NT2/D1 (cell line): ENCODE measurements at regions not wholly inside any gene's neighbourhood (a gene's known extent, or its start where the extent isn't known, plus 50 kb on each side); places are given as distances from the start of the nearest gene placed in this dataset.

Experiments
- DNase-seq: peaks from one replicate; pipeline ENCODE4 v3.0.0-alpha.2; 2011; ENCODE audit warnings: low read depth, low spot score
- H3K27me3 ChIP-seq: 2 replicates; pipeline ENCODE4 v1.6.0; 2011; ENCODE audit warnings: mild to moderate bottlenecking; ENCODE audit not compliant: insufficient read length, insufficient read depth
- H3K36me3 ChIP-seq: 2 replicates; pipeline ENCODE4 v1.6.1; 2011; ENCODE audit warnings: mild to moderate bottlenecking, low read length, mixed read lengths; ENCODE audit not compliant: insufficient read depth, insufficient read length
- H3K4me1 ChIP-seq: 2 replicates; pipeline ENCODE4 v1.5.1; 2011; ENCODE audit not compliant: insufficient read depth, insufficient read length
- H3K4me3 ChIP-seq: 2 replicates; pipeline ENCODE4 v1.5.1; 2011; ENCODE audit warnings: low read depth; ENCODE audit not compliant: insufficient read length
- H3K9ac ChIP-seq: 2 replicates; pipeline ENCODE4 v1.6.0; 2011; ENCODE audit warnings: low read depth; ENCODE audit not compliant: insufficient read length
- H3K9me3 ChIP-seq: 2 replicates; pipeline ENCODE4 v1.5.1; 2011; ENCODE audit warnings: mild to moderate bottlenecking, low read length; ENCODE audit not compliant: insufficient read depth
- SUZ12 ChIP-seq: IDR thresholded peaks from 2 replicates; pipeline ENCODE4 v1.6.1; 2011; ENCODE audit not compliant: insufficient read length, insufficient read depth; ENCODE audit errors: extremely low read depth
- YY1 ChIP-seq: IDR thresholded peaks from 2 replicates; pipeline ENCODE4 v1.6.1; 2011; ENCODE audit not compliant: insufficient read length, insufficient read depth
- ZNF274 ChIP-seq: IDR thresholded peaks from 2 replicates; pipeline ENCODE4 v1.6.1; 2011; ENCODE audit warnings: mild to moderate bottlenecking, low read depth, low read length

GRCh38 chr6:40928763-40929162, 110.3 kb downstream of the UNC5CL start:
- Histone ChIP-seq H3K9ac (no peak overlapping the region), H3K9me3 (no peaks in the 10 kb centered on the region), H3K36me3 (no peaks in the 10 kb centered on the region), H3K4me3 (no peak overlapping the region), H3K4me1 (no peaks in the 10 kb centered on the region), H3K27me3 (no peaks in the 10 kb centered on the region)
- no peak for TF ChIP-seq SUZ12
- no peak for TF ChIP-seq YY1
- TF ChIP-seq ZNF274, result no peak
- DNase-seq, result no peak

DNA sequence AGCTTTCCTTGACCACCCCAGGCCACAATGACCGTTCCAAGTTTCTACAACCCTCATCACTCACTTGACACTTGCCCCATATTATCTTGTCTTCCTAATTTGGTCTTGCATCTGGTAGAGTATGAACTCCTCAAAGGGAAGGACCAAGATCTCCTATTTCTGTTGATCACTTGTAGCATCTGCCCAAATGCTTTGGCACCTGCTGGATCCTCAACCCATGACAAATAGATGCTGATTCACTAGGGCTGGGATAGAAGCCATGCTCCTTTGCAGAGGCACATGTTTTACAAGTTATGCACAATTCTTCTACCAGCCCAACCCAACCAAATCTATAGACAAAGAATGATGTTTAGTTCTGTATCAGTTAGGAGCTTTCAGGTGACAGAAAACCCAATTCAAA, 110.7 kb downstream of the UNC5CL start:
- no peaks in the 10 kb centered on the region for H3K27me3 ChIP-seq
- H3K4me3 ChIP-seq, result no peak overlapping the region
- no peak for TF ChIP-seq YY1
- no peak for TF ChIP-seq SUZ12
- TF ChIP-seq ZNF274, result no peak
- no peaks in the 10 kb centered on the region for H3K9me3 ChIP-seq
- DNase-seq, result no peak
- H3K9ac ChIP-seq, result no peak overlapping the region
- H3K4me1 ChIP-seq, result no peaks in the 10 kb centered on the region
- no peaks in the 10 kb centered on the region for H3K36me3 ChIP-seq

DNA sequence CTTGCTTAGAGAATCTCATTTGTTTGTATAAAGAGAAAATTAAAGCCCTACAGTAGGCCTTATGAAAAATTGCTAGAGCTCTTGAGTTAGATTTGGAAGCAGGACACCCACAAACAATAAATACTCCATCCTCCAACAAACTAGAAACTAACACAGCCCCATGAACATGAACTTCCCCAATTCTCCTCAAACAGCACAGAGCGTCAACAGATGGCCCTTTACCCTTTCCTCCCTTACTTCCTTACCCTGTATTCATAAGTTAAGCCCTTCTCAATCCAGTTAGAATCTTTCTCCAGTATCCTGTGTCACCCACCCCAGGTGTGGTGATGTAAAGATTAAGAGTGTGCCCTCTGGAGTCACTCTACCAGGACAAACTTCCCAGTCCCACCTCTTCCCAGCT, 113.7 kb downstream of the UNC5CL start:
- no peak overlapping the region for H3K9ac ChIP-seq
- no peak for TF ChIP-seq SUZ12
- no peaks in the 10 kb centered on the region for H3K36me3 ChIP-seq
- DNase-seq, result no peak
- no peaks in the 10 kb centered on the region for H3K9me3 ChIP-seq
- no peak overlapping the region for H3K4me3 ChIP-seq
- H3K27me3 ChIP-seq, result no peaks in the 10 kb centered on the region
- H3K4me1 ChIP-seq, result no peaks in the 10 kb centered on the region

DNA sequence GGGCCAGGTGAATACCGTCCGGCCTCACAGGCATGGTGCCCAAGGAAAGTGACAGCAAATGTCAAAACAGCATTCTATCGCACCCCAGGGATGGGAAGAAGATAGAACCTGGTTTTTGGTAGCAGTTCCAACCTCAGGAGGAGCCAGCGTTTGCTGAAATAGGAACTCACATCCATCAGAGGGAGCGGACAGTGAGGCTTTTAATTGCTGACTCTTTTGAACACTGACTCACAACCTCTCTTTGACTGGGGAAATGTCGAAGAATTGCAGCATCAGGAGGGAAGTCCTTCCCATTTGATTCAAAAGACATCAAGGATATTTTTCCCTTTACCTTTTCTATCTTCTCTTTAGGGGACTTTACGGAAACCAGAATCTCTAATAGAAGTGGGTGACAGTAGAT, 114.2 kb downstream of the UNC5CL start:
- no peak for DNase-seq
- Histone ChIP-seq H3K4me3 (no peak overlapping the region), H3K36me3 (no peaks in the 10 kb centered on the region), H3K9ac (no peak overlapping the region), H3K9me3 (no peaks in the 10 kb centered on the region), H3K27me3 (no peaks in the 10 kb centered on the region), H3K4me1 (no peaks in the 10 kb centered on the region)
- TF ChIP-seq SUZ12 (no peak), YY1 (no peak), ZNF274 (no peak)

DNA sequence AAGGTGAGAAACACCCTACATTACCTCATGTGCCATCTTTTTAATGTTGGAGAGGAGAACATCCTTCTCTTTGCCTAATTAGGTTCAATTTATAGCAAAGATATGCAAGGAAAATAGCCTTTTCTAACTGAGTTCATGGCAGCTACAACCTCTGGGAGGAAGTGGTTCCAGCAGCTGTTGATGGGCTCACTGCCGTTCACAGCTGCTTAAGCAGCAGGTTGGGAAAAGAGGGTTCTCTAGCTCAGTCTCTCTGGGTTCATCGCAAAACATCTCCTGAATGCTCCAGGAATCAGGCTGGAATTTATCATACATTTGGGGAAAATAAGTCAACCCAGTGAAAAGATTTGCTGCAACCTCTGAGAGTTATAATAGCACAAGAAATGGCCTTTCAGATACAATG, 115.1 kb downstream of the UNC5CL start:
- no peaks in the 10 kb centered on the region for H3K36me3 ChIP-seq
- H3K4me1 ChIP-seq, result no peaks in the 10 kb centered on the region
- no peak overlapping the region for H3K4me3 ChIP-seq
- no peak for DNase-seq
- TF ChIP-seq SUZ12 (no peak), YY1 (no peak), ZNF274 (no peak)
- H3K9ac ChIP-seq, result no peak overlapping the region
- H3K27me3 ChIP-seq, result no peaks in the 10 kb centered on the region
- H3K9me3 ChIP-seq, result no peaks in the 10 kb centered on the region

- Histone ChIP-seq H3K27me3 (no peaks in the 10 kb centered on the region), H3K9me3 (no peaks in the 10 kb centered on the region), H3K36me3 (no peaks in the 10 kb centered on the region), H3K9ac (no peak overlapping the region), H3K4me3 (no peak overlapping the region), H3K4me1 (no peaks in the 10 kb centered on the region)
- TF ChIP-seq SUZ12 (no peak), ZNF274 (no peak), YY1 (no peak)
- DNase-seq, result no peak
Observed at GRCh38 chr6:40923326-40923725, 115.7 kb downstream of the UNC5CL start.

GRCh38 chr6:40922281-40922680, 116.7 kb downstream of the UNC5CL start:
- Histone ChIP-seq H3K4me1 (no peaks in the 10 kb centered on the region), H3K9ac (no peak overlapping the region), H3K4me3 (no peak overlapping the region), H3K36me3 (no peaks in the 10 kb centered on the region), H3K9me3 (no peaks in the 10 kb centered on the region), H3K27me3 (no peaks in the 10 kb centered on the region)
- TF ChIP-seq SUZ12, result no peak
- DNase-seq, result no peak

DNA sequence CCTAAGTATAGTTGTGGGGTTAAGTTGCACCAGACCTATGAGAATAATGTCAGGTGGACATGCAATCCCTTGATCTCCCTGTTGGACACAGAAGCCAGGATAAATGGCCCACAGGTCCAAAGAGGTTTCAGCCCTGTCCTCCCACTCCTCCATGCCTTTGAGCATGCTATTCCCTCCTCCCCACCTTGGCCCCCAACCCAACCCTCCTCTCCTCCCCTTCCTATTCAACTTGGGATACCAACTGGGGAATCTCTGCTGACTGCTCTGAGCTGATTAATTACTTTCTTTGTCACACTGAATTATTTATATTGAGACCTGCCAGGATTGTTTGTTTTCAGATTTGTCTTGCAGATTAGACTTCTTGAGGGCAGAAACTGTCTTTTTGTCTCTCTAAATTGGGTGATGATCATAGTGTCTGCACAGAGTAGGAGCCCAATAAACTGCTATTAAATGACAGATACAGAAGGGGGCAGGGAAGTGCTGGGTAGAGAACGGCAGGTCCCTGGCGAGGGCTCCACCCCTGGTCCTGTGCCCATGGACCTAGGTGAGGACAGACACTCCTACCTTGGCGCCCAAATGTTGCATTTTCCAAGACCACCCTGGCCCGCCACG, 120.9 kb downstream of the UNC5CL start:
- Histone ChIP-seq H3K9me3 (no peaks in the 10 kb centered on the region), H3K36me3 (no peaks in the 10 kb centered on the region), H3K27me3 (no peaks in the 10 kb centered on the region), H3K4me1 (no peaks in the 10 kb centered on the region), H3K9ac (no peak overlapping the region), H3K4me3 (no peak overlapping the region)
- DNase-seq, result peak; percentile 32
- TF ChIP-seq YY1, result no peak
- TF ChIP-seq SUZ12, result no peak
- TF ChIP-seq ZNF274, result no peak
